Smooth muscle cell (in vitro differentiated cells): ENCODE measurements at regions not wholly inside any gene's neighbourhood (a gene's known extent, or its start where the extent isn't known, plus 50 kb on each side); places are given as distances from the start of the nearest gene placed in this dataset.

Source experiments
- DNase-seq: peaks from one replicate; lab custom pipeline; 2025; ENCODE audit not compliant: unreplicated experiment; lab: John Stamatoyannopoulos, UW
- H2AFZ ChIP-seq: fragments of 200-600 bp; sonication (generic); 2 replicates; pipeline ENCODE4 v1.6.0; 2016; ENCODE audit warnings: antibody characterized with exemption, low read depth, mild to moderate bottlenecking
- H3F3A ChIP-seq: fragments of 200-600 bp; sonication (generic); 2 replicates; pipeline ENCODE4 v1.6.0; 2017; ENCODE audit warnings: antibody characterized with exemption, low read depth
- H3K27ac ChIP-seq: fragments of 200-600 bp; sonication (generic); 2 replicates; pipeline ENCODE4 v1.5.1; 2016; ENCODE audit warnings: low read depth, mild to moderate bottlenecking
- H3K27me3 ChIP-seq: fragments of 200-600 bp; sonication (generic); 2 replicates; pipeline ENCODE4 v1.6.1; 2016; ENCODE audit warnings: low read depth, mild to moderate bottlenecking
- H3K36me3 ChIP-seq: fragments of 200-600 bp; sonication (generic); 2 replicates; pipeline ENCODE4 v1.5.1; 2016; ENCODE audit warnings: low read depth
- H3K4me1 ChIP-seq: fragments of 200-600 bp; sonication (generic); 2 replicates; pipeline ENCODE4 v1.5.1; 2016; ENCODE audit warnings: low read depth
- H3K4me2 ChIP-seq: fragments of 200-600 bp; sonication (generic); 2 replicates; pipeline ENCODE4 v1.6.0; 2016; ENCODE audit warnings: mild to moderate bottlenecking
- H3K4me3 ChIP-seq: fragments of 200-600 bp; sonication (generic); 2 replicates; pipeline ENCODE4 v1.5.1; 2016; ENCODE audit warnings: mild to moderate bottlenecking
- H3K79me2 ChIP-seq: fragments of 200-600 bp; sonication (generic); 2 replicates; pipeline ENCODE4 v1.6.0; 2016; ENCODE audit warnings: low read depth, mild to moderate bottlenecking
- H3K9ac ChIP-seq: fragments of 200-600 bp; sonication (generic); 2 replicates; pipeline ENCODE4 v1.6.0; 2016; ENCODE audit warnings: low read depth
- H3K9me3 ChIP-seq: fragments of 200-600 bp; sonication (generic); replicated peaks from 2 replicates; pipeline ENCODE4 v1.5.1; 2016; ENCODE audit warnings: low read depth
- H4K20me1 ChIP-seq: fragments of 200-600 bp; sonication (generic); 2 replicates; pipeline ENCODE4 v1.6.0; 2016; ENCODE audit warnings: low read depth
- WGBS: methylation state at CpG from one replicate; pipeline ENCODE4 v1.1.7; 2016; ENCODE audit warnings: low lambda C conversion rate; 5-methylcytosine and 5-hydroxymethylcytosine counted together
- TF ChIP-seq, protein P1 (sequence below): fragments of 200-600 bp; sonication (generic); IDR thresholded peaks from 2 replicates; pipeline ENCODE4 v1.5.1; 2017; ENCODE audit warnings: borderline replicate concordance, mild to moderate bottlenecking, antibody characterized with exemption; ENCODE audit not compliant: insufficient read depth, poor library complexity, severe bottlenecking

- WGBS: 96% methylated on average over 1 of the region's 1 CpG
- Histone ChIP-seq H3K9ac (no peak overlapping the region), H3F3A (no peaks in the 10 kb centered on the region), H3K36me3 (no peaks in the 10 kb centered on the region), H3K4me1 (no peaks in the 10 kb centered on the region), H3K79me2 (no peaks in the 10 kb centered on the region), H3K9me3 (no peaks in the 10 kb centered on the region), H3K4me2 (no peak overlapping the region), H3K4me3 (no peak overlapping the region), H2AFZ (no peak overlapping the region), H3K27me3 (no peaks in the 10 kb centered on the region), H3K27ac (no peak overlapping the region), H4K20me1 (no peaks in the 10 kb centered on the region)
- TF ChIP-seq, protein P1, sequence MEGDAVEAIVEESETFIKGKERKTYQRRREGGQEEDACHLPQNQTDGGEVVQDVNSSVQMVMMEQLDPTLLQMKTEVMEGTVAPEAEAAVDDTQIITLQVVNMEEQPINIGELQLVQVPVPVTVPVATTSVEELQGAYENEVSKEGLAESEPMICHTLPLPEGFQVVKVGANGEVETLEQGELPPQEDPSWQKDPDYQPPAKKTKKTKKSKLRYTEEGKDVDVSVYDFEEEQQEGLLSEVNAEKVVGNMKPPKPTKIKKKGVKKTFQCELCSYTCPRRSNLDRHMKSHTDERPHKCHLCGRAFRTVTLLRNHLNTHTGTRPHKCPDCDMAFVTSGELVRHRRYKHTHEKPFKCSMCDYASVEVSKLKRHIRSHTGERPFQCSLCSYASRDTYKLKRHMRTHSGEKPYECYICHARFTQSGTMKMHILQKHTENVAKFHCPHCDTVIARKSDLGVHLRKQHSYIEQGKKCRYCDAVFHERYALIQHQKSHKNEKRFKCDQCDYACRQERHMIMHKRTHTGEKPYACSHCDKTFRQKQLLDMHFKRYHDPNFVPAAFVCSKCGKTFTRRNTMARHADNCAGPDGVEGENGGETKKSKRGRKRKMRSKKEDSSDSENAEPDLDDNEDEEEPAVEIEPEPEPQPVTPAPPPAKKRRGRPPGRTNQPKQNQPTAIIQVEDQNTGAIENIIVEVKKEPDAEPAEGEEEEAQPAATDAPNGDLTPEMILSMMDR: no peak
- no peak for DNase-seq
Observed at GRCh38 chr5:116702776-116703175, 128.2 kb upstream of the SEMA6A start.

- H3F3A ChIP-seq: no peaks in the 10 kb centered on the region
- no peak overlapping the region for H3K4me2 ChIP-seq
- H3K9ac ChIP-seq: no peak overlapping the region
- no peaks in the 10 kb centered on the region for H3K79me2 ChIP-seq
- no peak for DNase-seq
- no peaks in the 10 kb centered on the region for H3K27me3 ChIP-seq
- H3K4me3 ChIP-seq: no peak overlapping the region
- peaks cover 7% of the 10 kb centered on the region for H3K4me1 ChIP-seq
- TF ChIP-seq, protein P1: no peak
- no peak overlapping the region for H3K27ac ChIP-seq
- 67% methylated on average over 1 of the region's 1 CpG for WGBS
- H3K36me3 ChIP-seq: no peaks in the 10 kb centered on the region
- no peaks in the 10 kb centered on the region for H4K20me1 ChIP-seq
- H2AFZ ChIP-seq: peak overlapping the region; percentile 59
- no peaks in the 10 kb centered on the region for H3K9me3 ChIP-seq
Observed at GRCh38 chr5:116699332-116699731, 124.7 kb upstream of the SEMA6A start.

DNA sequence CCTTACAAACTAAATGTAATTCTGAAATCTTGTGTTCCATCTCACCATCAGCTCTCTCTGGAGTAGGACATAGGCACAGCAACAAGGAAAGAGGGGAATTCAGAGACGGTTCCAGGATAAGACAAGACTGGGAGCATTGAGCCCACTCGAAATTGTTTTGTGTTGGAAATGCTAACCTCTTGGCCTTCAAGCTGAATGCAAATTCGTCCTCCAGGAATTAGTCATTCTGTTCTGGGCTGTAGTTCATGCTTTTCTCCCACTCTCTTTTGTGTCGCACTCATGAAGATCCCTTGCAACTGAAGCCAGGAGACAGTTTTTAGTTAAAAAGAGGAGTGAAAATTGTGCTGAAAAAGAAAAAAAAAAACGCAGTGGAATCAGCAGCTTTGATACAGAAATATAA lies 121.7 kb upstream of the SEMA6A start:
- no peak overlapping the region for H3K27ac ChIP-seq
- H3K4me3 ChIP-seq: no peak overlapping the region
- no peak overlapping the region for H3K9ac ChIP-seq
- H3K9me3 ChIP-seq: no peaks in the 10 kb centered on the region
- H3F3A ChIP-seq: no peaks in the 10 kb centered on the region
- WGBS: 15% methylated on average over 5 of the region's 5 CpGs
- H3K4me1 ChIP-seq: peaks cover 7% of the 10 kb centered on the region
- H3K27me3 ChIP-seq: no peaks in the 10 kb centered on the region
- no peak for DNase-seq
- H3K36me3 ChIP-seq: no peaks in the 10 kb centered on the region
- peak overlapping the region; percentile 16 for H2AFZ ChIP-seq
- no peaks in the 10 kb centered on the region for H4K20me1 ChIP-seq
- TF ChIP-seq, protein P1: no peak
- H3K79me2 ChIP-seq: no peaks in the 10 kb centered on the region
- H3K4me2 ChIP-seq: no peak overlapping the region

GRCh38 chr5:116695681-116696080 lies 121.1 kb upstream of the SEMA6A start:
- Histone ChIP-seq H4K20me1 (no peaks in the 10 kb centered on the region), H3K4me2 (no peak overlapping the region), H3K36me3 (no peaks in the 10 kb centered on the region), H3K4me3 (no peak overlapping the region), H2AFZ (no peak overlapping the region), H3F3A (no peaks in the 10 kb centered on the region), H3K79me2 (no peaks in the 10 kb centered on the region), H3K9ac (no peak overlapping the region), H3K9me3 (no peaks in the 10 kb centered on the region), H3K27ac (no peak overlapping the region), H3K4me1 (peaks cover 7% of the 10 kb centered on the region), H3K27me3 (no peaks in the 10 kb centered on the region)
- 93% methylated on average over 3 of the region's 3 CpGs for WGBS
- DNase-seq: no peak
- TF ChIP-seq, protein P1: no peak
